ENCODE measurements at regions not wholly inside any gene's neighbourhood (a gene's known extent, or its start where the extent isn't known, plus 50 kb on each side); places are given as distances from the start of the nearest gene placed in this dataset.

- DNase-seq, result no peak
These were observed 293.2 kb upstream of the HABP2 start for GRCh38 chr10:113259576-113260226.

DNA sequence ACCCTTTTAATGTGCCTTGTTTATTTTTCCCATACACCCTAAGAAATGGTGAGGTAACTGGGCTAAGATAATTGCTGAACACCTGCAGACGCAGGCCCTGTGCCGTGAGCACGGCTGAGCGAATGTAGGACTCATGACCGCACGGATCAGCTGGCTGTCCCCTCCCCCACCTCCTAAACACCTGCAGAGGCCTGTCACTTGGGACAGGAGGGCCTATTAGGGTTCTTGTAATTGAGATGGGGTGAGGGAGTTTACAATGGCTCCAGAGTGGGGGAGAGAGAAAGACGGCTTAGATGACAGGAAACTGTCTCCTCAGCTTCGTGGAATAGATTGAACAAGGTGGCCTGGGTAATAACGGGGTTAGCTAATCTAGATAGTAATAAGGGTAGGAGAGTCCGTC is 291.7 kb upstream of the HABP2 start:
- DNase-seq, result no peak

DNA sequence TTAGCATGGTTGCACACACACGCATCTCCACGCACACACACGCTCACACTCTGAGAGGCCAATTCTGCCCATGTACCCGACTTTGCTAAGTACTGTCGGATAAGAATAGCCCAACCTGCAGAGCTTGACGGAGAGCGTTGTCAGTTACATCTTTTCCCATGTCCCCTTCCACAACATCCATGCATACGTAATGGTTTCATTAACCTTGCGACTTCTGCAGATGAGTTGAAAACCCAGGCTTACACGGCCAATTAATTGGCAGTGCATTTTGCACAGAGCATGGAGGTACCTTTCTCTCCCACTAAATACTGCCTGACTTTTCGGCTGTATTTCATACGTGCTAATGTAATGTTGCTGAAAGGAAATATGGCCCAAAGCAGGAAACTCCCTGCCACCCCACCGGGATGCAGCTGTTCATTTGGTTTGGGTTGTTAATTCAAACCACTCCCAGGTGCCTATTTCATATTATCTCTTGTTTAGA is 291.2 kb upstream of the HABP2 start:
- no peak for DNase-seq

GRCh38 chr10:113263056-113263455 is 289.8 kb upstream of the HABP2 start:
- no peak for DNase-seq

DNA sequence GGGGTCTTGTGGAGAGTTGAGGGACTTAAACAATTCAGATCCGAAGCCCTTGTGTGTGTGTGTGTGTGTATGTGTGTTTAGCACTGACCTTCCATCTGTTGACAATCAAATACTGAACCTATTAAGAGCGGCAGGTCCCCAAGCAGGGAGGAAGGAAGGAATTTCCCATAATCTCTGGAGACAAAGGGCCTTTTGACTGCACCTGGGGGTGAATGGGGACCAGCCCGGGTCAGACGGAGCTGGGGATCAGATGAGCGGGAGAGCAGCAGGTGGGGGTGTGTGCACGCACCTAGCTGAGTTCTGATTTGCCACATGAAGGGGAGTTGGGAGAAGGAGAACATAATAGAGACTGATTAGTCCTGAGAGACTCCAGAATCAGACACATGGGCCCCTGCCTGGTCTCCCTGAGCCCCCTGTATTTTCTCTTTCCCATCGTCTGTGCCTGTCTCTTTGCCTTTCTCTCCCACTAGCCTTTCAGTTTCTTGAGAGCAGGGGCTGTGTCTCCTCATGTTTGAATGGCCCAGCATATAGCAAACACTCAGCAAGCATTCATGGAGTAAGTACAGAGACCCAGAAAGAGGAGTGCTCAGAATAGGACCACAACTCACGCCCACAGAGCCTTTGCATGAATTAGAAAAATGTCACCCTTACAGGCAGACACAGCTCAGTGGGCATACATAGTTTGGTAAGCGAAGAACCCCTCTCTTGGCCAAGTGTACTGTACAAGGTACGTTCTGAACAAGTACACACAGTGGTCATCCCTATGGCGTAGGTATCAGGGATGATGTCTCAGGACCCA is 288.3 kb upstream of the HABP2 start:
- DNase-seq, result no peak

DNA sequence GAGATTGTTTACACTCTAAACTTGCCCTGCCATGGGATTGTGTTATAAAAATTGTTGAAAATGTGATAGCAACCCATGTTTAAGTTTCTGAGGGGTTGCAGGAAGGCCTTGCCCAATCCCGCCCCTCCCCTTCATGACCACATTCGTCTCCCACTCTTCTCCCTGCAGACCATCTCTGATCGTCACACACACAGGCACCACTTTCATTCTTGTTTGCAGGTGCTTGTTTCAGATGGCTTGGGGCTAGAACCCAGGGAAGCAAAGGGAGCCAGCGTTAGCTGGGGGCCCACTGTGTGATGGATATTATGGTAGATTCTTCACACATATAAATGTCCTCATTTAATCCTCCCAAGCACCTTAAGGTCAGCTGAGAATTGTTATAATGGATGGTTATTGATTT is 286.7 kb upstream of the HABP2 start:
- DNase-seq, result no peak

- no peak for DNase-seq
These were observed 285.0 kb upstream of the HABP2 start for GRCh38 chr10:113267619-113268562.

GRCh38 chr10:113269333-113269732 is 283.5 kb upstream of the HABP2 start:
- no peak for DNase-seq

GRCh38 chr10:113272511-113272910 is 280.3 kb upstream of the HABP2 start:
- no peak for DNase-seq

- DNase-seq, result no peak
These were observed 279.4 kb upstream of the HABP2 start for GRCh38 chr10:113273181-113274163.

- DNase-seq, result no peak
These were observed 278.6 kb upstream of the HABP2 start for GRCh38 chr10:113274176-113274829.

- no peak for DNase-seq
These were observed 274.6 kb upstream of the HABP2 start for GRCh38 chr10:113278221-113278620.

DNA sequence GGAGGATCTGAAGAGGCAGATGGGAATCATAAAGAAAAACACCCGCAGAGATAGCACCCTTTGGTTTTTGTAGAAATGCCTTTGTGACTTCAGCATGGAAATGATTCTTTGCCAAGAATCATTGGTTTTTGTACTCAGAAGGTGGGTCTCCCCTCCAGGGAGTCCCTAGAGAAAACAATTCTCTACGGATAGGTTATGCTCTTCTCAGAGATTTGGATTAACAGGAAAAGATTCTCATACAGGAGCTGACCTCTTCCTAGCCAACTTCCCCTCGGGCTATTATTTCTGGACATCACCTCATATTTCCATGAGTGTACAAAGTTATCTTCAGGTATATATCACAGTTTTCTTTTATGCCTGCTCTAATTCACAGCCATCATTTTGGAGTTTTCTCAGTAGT is 274.2 kb upstream of the HABP2 start:
- DNase-seq, result no peak

GRCh38 chr10:113279262-113279661 is 273.6 kb upstream of the HABP2 start:
- no peak for DNase-seq

DNA sequence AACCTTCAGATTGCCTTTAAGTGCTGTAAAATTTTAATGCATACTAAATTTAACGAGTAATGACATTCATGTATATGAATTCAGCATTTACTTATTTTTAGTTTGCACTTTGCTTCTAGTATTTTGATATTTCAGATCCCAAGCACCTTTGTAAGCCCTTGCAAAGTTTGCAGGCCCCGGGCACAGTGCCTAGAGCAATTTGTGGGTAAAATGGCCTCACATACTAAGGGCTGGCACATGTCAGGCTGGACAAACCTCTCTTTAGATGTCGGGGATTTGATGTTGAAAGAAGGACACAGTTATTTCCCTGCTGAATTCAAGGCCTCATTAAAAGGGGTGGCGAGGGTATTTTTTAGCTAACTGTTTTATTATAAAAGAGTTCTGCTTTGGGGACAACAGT is 270.3 kb upstream of the HABP2 start:
- DNase-seq, result no peak

GRCh38 chr10:113283189-113283588 is 269.7 kb upstream of the HABP2 start:
- no peak for DNase-seq

DNA sequence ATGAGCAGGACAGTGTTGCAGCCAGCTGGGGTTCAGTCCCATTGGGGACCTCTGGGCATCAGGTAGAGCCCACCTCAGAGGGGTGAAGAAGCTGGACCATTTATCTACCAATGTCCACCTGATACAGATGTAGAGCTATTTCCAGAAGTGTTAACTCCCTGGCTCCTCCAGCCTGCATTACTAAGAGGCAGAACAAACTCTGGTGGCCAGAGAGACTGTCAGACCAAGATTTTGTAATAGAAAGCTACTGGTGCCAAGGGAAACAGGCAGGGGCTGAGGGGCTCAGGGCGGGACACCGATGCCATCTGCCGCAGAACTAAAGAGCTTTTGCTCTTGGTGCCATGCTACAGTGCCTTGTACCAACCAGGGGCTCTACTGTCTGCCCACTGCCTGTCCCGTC is 268.2 kb upstream of the HABP2 start:
- DNase-seq, result no peak

- DNase-seq, result no peak
These were observed 267.5 kb upstream of the HABP2 start for GRCh38 chr10:113285305-113285704.

- no peak for DNase-seq
These were observed 265.3 kb upstream of the HABP2 start for GRCh38 chr10:113287592-113287991.

DNA sequence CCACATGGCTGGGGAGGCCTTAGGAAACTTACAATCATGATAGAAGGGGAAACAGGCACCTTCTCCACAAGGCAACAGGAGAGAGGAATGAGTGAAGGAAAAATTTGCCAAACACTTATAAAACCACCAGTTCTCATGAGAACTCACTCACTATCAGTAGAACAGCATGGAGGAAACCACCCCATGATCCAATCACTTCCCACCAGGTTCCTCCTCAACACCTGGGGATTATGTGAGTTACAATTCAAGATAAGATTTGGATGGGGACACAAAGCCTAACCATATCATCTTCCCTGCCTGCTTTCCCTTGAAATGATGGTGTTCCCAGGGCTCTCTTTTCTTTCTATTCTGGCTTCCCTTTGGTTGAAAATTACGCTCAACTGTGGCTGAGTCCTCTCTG is 262.7 kb upstream of the HABP2 start:
- no peak for DNase-seq

GRCh38 chr10:113291413-113291812 is 261.4 kb upstream of the HABP2 start:
- no peak for DNase-seq

DNA sequence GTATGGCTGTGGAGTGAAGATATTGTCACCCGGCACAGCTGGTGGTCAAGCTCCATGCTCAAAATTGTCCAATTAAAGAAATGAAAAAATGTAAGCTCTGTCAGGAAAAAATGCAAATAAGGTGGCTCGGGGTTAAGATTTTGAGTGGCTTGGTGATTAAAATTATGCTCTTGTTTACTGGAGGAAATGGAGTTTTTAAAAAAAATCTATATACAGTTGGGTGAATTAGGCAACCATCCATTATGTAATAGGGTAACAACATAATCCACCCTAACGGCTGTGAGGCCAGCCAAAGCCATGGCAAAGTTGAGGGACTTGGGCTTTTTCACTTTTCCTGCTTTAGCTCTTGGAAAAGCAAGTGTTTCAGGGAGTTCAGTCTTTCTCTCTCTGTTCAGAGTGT is 260.8 kb upstream of the HABP2 start:
- no peak for DNase-seq

Measured in NCI-H146 (cell line).